ENCODE measurements at regions not wholly inside any gene's neighbourhood (a gene's known extent, or its start where the extent isn't known, plus 50 kb on each side); places are given as distances from the start of the nearest gene placed in this dataset.

DNA sequence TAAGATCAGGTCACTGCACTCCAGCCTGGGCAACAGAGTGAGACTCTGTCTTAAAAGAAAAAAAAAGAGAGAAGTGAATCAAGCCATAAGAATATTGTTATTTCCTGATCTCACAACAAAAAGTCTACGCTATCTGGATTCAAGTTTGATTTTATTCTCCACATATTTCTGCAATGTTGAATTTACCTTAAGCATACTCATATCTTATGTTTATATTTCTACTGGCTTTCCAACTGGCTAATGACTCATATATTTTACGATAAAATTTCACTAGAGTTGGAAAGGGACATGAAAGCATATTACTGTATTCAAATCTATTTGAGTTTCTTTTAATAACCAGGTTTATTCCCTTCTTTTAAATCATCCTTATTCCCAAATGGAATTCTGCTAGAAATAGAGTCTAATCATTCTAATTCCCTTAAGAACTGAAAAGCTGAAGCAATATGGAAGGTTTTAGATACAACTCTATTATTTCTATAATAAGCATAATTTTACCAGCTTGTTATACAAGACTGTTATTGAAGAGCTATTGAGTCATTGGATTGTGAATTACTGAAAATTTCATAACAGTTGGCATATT, 276.9 kb upstream of the HS3ST5 start:
- Mint-ChIP-seq H3K27me3 (ENCODE audit: low read depth) (peaks cover 5% of the 10 kb centered on the region), H3K27ac (ENCODE audit: unreplicated experiment) (no peak overlapping the region), H3K36me3 (ENCODE audit: low read depth) (no peaks in the 10 kb centered on the region), H3K4me1 (no peaks in the 10 kb centered on the region), H3K4me3 (no peak overlapping the region), H3K9me3 (no peaks in the 10 kb centered on the region)
- TF ChIP-seq CTCF (conservative IDR thresholded peaks at IDR 0.05), result no peak
- DNase-seq (ENCODE audit: low read depth, low spot score), result no peak

DNA sequence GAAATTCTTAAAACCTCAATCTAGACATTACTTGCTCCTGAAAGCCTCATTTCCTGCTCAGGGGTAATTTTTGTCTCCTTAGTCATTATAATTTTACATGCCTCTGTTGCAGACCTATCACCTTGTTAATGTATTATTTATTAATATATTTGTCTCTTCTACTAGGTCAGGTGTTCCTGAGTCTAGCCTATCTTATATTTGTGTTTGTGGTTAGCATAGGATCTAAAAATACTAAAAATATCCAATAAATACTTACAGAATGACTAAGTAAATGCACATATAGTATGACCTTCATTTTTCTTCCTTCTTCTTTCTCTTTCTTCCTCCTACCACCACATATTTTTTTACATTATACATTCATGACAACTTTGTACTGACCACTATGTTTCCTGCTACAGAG, 268.9 kb upstream of the HS3ST5 start:
- TF ChIP-seq CTCF (conservative IDR thresholded peaks at IDR 0.05), result no peak
- no peaks in the 10 kb centered on the region for H3K4me1 Mint-ChIP-seq
- H3K36me3 Mint-ChIP-seq (ENCODE audit: low read depth), result no peaks in the 10 kb centered on the region
- peaks cover 3% of the 10 kb centered on the region for H3K9me3 Mint-ChIP-seq
- no peaks in the 10 kb centered on the region for H3K27me3 Mint-ChIP-seq (ENCODE audit: low read depth)
- no peak overlapping the region for H3K27ac Mint-ChIP-seq (ENCODE audit: unreplicated experiment)
- no peak for DNase-seq (ENCODE audit: low read depth, low spot score)
- H3K4me3 Mint-ChIP-seq, result no peak overlapping the region

DNA sequence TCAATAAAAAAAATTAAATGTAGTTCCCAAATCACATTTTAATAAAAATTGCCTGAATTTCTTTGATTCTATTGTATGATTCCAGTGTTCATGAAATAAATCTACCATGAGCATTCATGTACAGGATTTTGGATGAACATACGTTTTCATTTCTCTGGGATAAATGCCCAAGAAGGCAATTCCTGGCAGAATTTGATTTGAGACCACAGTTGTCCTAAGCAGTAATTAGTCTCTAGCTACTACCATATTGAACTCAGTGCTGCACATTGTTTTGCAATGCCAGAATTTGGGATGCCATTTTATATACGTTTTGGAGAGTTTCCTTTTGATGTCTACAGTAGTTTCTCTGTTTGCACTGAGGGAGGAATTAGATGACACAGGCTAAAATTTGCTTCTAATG, 265.3 kb upstream of the HS3ST5 start:
- Mint-ChIP-seq H3K9me3 (peaks cover 3% of the 10 kb centered on the region), H3K4me3 (no peak overlapping the region), H3K27me3 (ENCODE audit: low read depth) (no peaks in the 10 kb centered on the region), H3K4me1 (no peaks in the 10 kb centered on the region), H3K36me3 (ENCODE audit: low read depth) (no peaks in the 10 kb centered on the region), H3K27ac (ENCODE audit: unreplicated experiment) (no peak overlapping the region)
- no peak for TF ChIP-seq CTCF (conservative IDR thresholded peaks at IDR 0.05)
- no peak for DNase-seq (ENCODE audit: low read depth, low spot score)

DNA sequence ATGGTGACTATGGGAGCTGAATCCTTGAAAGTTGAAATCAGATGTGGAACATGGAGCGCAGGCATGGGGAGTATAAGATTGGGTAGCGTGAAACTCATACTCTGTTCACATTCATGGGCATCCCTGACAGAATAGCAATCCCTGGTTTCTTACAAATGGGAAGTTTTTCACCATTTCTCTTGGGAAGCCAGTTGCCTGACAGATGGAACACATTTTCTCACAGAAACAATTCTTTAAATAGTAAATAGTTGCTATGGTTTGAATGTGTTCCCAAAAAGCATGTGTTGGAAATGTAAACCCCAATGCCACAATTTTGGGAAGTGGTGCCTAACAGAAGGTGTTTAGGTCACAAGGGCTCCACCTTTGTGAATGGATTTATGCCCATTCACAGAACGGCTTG, 262.8 kb upstream of the HS3ST5 start:
- TF ChIP-seq CTCF (conservative IDR thresholded peaks at IDR 0.05), result no peak
- Mint-ChIP-seq H3K9me3 (no peaks in the 10 kb centered on the region), H3K4me3 (no peak overlapping the region), H3K4me1 (no peaks in the 10 kb centered on the region), H3K36me3 (ENCODE audit: low read depth) (no peaks in the 10 kb centered on the region), H3K27ac (ENCODE audit: unreplicated experiment) (no peak overlapping the region), H3K27me3 (ENCODE audit: low read depth) (no peaks in the 10 kb centered on the region)
- DNase-seq (ENCODE audit: low read depth, low spot score), result no peak

DNA sequence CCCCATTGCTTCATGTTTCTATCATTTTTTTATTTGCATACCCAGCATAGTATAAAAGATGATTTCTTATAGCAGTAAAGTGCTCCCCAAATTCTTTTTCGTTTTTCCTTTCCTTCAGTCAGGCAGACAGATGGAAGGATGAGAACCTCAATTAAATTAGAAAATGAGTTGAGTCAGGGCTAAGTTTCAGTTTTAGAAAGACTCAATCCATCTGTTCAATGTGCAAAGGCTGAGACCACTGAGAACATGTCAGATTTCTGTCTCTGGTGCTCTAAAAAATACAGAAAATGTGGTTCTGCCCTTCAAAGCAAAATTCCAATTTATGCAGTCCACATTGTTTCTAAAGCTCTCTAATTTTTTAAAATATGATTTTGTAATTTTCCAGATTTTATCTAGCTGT, 257.6 kb upstream of the HS3ST5 start:
- no peaks in the 10 kb centered on the region for H3K36me3 Mint-ChIP-seq (ENCODE audit: low read depth)
- no peak overlapping the region for H3K27ac Mint-ChIP-seq (ENCODE audit: unreplicated experiment)
- no peaks in the 10 kb centered on the region for H3K4me1 Mint-ChIP-seq
- no peaks in the 10 kb centered on the region for H3K27me3 Mint-ChIP-seq (ENCODE audit: low read depth)
- DNase-seq (ENCODE audit: low read depth, low spot score), result no peak
- TF ChIP-seq CTCF (conservative IDR thresholded peaks at IDR 0.05), result no peak
- no peaks in the 10 kb centered on the region for H3K9me3 Mint-ChIP-seq
- H3K4me3 Mint-ChIP-seq, result no peak overlapping the region

- no peaks in the 10 kb centered on the region for H3K27me3 Mint-ChIP-seq (ENCODE audit: low read depth)
- H3K4me3 Mint-ChIP-seq, result no peak overlapping the region
- no peaks in the 10 kb centered on the region for H3K36me3 Mint-ChIP-seq (ENCODE audit: low read depth)
- no peak overlapping the region for H3K27ac Mint-ChIP-seq (ENCODE audit: unreplicated experiment)
- TF ChIP-seq CTCF (conservative IDR thresholded peaks at IDR 0.05), result no peak
- H3K4me1 Mint-ChIP-seq, result no peaks in the 10 kb centered on the region
- DNase-seq (ENCODE audit: low read depth, low spot score), result no peak
- no peaks in the 10 kb centered on the region for H3K9me3 Mint-ChIP-seq
Observed at GRCh38 chr6:114595591-114595990, 252.8 kb upstream of the HS3ST5 start.

Data from neural crest cell (in vitro differentiated cells).